ENCODE measurements at regions not wholly inside any gene's neighbourhood (a gene's known extent, or its start where the extent isn't known, plus 50 kb on each side); places are given as distances from the start of the nearest gene placed in this dataset.

DNA sequence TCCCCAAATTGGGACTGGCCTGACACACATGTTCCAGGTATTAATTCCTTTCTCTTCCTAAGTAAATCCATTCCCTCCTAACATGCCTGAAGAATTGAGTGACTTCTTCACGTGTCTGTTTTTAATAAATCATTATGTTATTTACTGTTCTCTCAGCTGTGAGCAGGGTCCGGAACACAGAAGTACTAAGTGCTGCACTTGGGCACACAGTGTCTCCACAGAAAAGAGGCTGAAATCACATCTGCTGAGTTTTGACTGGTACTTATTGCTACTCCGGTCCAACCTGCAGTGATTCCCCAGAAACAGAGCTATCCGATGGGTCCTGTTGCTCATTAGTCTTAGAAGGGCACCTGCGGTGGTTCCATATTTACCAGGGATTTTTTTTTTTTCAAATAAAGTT, 202.6 kb downstream of the RBM46 start:
- H3K4me3 ChIP-seq: no peak overlapping the region
- no peak for ATAC-seq
- no peak overlapping the region for H3K9ac ChIP-seq (ENCODE audit: insufficient read depth in 1 of 2, low read depth in 2 of 2, low read length in 2 of 2)
- H3K4me2 ChIP-seq (ENCODE audit: insufficient read depth, low read length): no peak overlapping the region
- 2% methylated on average over 5 of the region's 5 CpGs for WGBS (ENCODE audit: insufficient coverage, low coverage, missing lambda C conversion rate)
- H3K4me1 ChIP-seq (replicated peaks in 1 of 2; ENCODE audit: control insufficient read depth in 2 of 2, insufficient read depth in 2 of 2, low read length in 2 of 2): no peaks in the 10 kb centered on the region
- no peaks in the 10 kb centered on the region for H3K9me1 ChIP-seq (ENCODE audit: control insufficient read depth, insufficient read depth, low read length)
- no peaks in the 10 kb centered on the region for H3K27me3 ChIP-seq (ENCODE audit: control insufficient read depth in 2 of 2, insufficient read depth in 2 of 2, low read length in 2 of 2)
- H3K27ac ChIP-seq (ENCODE audit: extremely low read depth, low read depth, low read length): no peak overlapping the region
- CTCF ChIA-PET (ENCODE audit: low intra/inter-chr PET ratio): no interaction called here
- no peaks in the 10 kb centered on the region for H3K9me3 ChIP-seq (replicated peaks; ENCODE audit: control insufficient read depth, insufficient read depth, low read depth, low read length)
- H2AFZ ChIP-seq (ENCODE audit: low read depth, low read length): no peak overlapping the region
- POLR2A ChIA-PET: no interaction called here
- intact Hi-C loops (cut with micrococcal nuclease) (no loop called here), in situ Hi-C loops (cut with MboI) (no loop called here)
- TF ChIP-seq RNF2 (IDR thresholded peaks at IDR 0.05) (no peak), CBX5 (IDR thresholded peaks at IDR 0.05; ENCODE audit: borderline replicate concordance, low read depth) (no peak), PRPF4 (IDR thresholded peaks at IDR 0.05; ENCODE audit: insufficient read depth, low read depth, low read length, poor library complexity, severe bottlenecking) (no peak), GTF2F1 (IDR thresholded peaks at IDR 0.05; ENCODE audit: low read depth, low read length) (no peak), ZNF589 (CRISPR knock-in tag; IDR thresholded peaks at IDR 0.05; ENCODE audit: low read depth) (no peak), ESRRB (CRISPR knock-in tag; IDR thresholded peaks at IDR 0.05; ENCODE audit: borderline replicate concordance) (no peak), ZNF311 (CRISPR knock-in tag; IDR thresholded peaks at IDR 0.05) (no peak)
- FAIRE-seq: no peak
- H3K36me3 ChIP-seq (ENCODE audit: control insufficient read depth, insufficient read depth, low read length): no peaks in the 10 kb centered on the region
- H3K79me2 ChIP-seq (ENCODE audit: control insufficient read depth, insufficient read depth, low read length): no peaks in the 10 kb centered on the region
- DNase-seq (ENCODE audit: extremely low read depth in 1 of 4, low spot score in 3 of 4): no peak
- BruUV-seq (replicated peaks): no TSS peak
- no peaks in the 10 kb centered on the region for H4K20me1 ChIP-seq (replicated peaks; ENCODE audit: control insufficient read depth, insufficient read depth, low read length)

GRCh38 chr4:154984148-154984547, 203.1 kb downstream of the RBM46 start:
- ATAC-seq (no peak), FAIRE-seq (no peak), DNase-seq (ENCODE audit: extremely low read depth in 1 of 4, low spot score in 3 of 4) (no peak)
- no peak overlapping the region for H3K9ac ChIP-seq (ENCODE audit: insufficient read depth in 1 of 2, low read depth in 2 of 2, low read length in 2 of 2)
- in situ Hi-C loops (cut with MboI) (no loop called here), intact Hi-C loops (cut with micrococcal nuclease) (no loop called here)
- no peaks in the 10 kb centered on the region for H3K79me2 ChIP-seq (ENCODE audit: control insufficient read depth, insufficient read depth, low read length)
- no peak overlapping the region for H3K4me3 ChIP-seq
- WGBS (ENCODE audit: insufficient coverage, low coverage, missing lambda C conversion rate): 2% methylated on average over 4 of the region's 4 CpGs
- no peaks in the 10 kb centered on the region for H3K4me1 ChIP-seq (replicated peaks in 1 of 2; ENCODE audit: control insufficient read depth in 2 of 2, insufficient read depth in 2 of 2, low read length in 2 of 2)
- POLR2A ChIA-PET: no interaction called here
- no peaks in the 10 kb centered on the region for H4K20me1 ChIP-seq (replicated peaks; ENCODE audit: control insufficient read depth, insufficient read depth, low read length)
- BruUV-seq (replicated peaks): no TSS peak
- H3K9me1 ChIP-seq (ENCODE audit: control insufficient read depth, insufficient read depth, low read length): no peaks in the 10 kb centered on the region
- H3K27me3 ChIP-seq (ENCODE audit: control insufficient read depth in 2 of 2, insufficient read depth in 2 of 2, low read length in 2 of 2): no peaks in the 10 kb centered on the region
- H3K9me3 ChIP-seq (replicated peaks; ENCODE audit: control insufficient read depth, insufficient read depth, low read depth, low read length): no peaks in the 10 kb centered on the region
- H3K36me3 ChIP-seq (ENCODE audit: control insufficient read depth, insufficient read depth, low read length): no peaks in the 10 kb centered on the region
- CTCF ChIA-PET (ENCODE audit: low intra/inter-chr PET ratio): no interaction called here
- no peak overlapping the region for H2AFZ ChIP-seq (ENCODE audit: low read depth, low read length)
- H3K27ac ChIP-seq (ENCODE audit: extremely low read depth, low read depth, low read length): no peak overlapping the region
- no peak overlapping the region for H3K4me2 ChIP-seq (ENCODE audit: insufficient read depth, low read length)
- TF ChIP-seq ZBTB34 (CRISPR knock-in tag; IDR thresholded peaks at IDR 0.05) (no peak), ID3 (CRISPR knock-in tag; IDR thresholded peaks at IDR 0.05) (no peak), ID3 (tag; IDR thresholded peaks at IDR 0.05) (no peak), ZNF79 (CRISPR knock-in tag; IDR thresholded peaks at IDR 0.05; ENCODE audit: low read depth) (no peak), HMG20B (CRISPR knock-in tag; IDR thresholded peaks at IDR 0.05) (no peak), KLF10 (CRISPR knock-in tag; IDR thresholded peaks at IDR 0.05) (no peak), GTF2F1 (IDR thresholded peaks at IDR 0.05; ENCODE audit: low read depth, low read length) (no peak), ZBTB8A (IDR thresholded peaks at IDR 0.05; ENCODE audit: partially characterized antibody) (no peak), MAZ (CRISPR knock-in tag; conservative IDR thresholded peaks at IDR 0.05 in 1 of 2, IDR thresholded peaks at IDR 0.05 in 1 of 2) (no peak), NR1H2 (CRISPR knock-in tag; IDR thresholded peaks at IDR 0.05) (no peak), FOXA1 (IDR thresholded peaks at IDR 0.05; ENCODE audit: borderline replicate concordance) (no peak), NCOA2 (IDR thresholded peaks at IDR 0.05; ENCODE audit: partially characterized antibody in 2 of 2) (no peak)

Data from K562 (cell line).